ENCODE measurements at regions not wholly inside any gene's neighbourhood (a gene's known extent, or its start where the extent isn't known, plus 50 kb on each side); places are given as distances from the start of the nearest gene placed in this dataset.
A peak's percentile ranks its signal among the peaks of the same experiment; 100 is the strongest.

- Mint-ChIP-seq H3K4me1 (peaks cover 48% of the 10 kb centered on the region), H3K27ac (ENCODE audit: unreplicated experiment) (peak overlapping the region; percentile 9), H3K9me3 (peaks cover 3% of the 10 kb centered on the region), H3K4me3 (no peak overlapping the region), H3K36me3 (ENCODE audit: low read depth) (no peaks in the 10 kb centered on the region), H3K27me3 (ENCODE audit: low read depth) (no peaks in the 10 kb centered on the region)
- TF ChIP-seq CTCF (conservative IDR thresholded peaks at IDR 0.05) = no peak
- DNase-seq (ENCODE audit: low read depth, low spot score) = no peak
Measured at GRCh38 chr6:8181951-8182845, 79.8 kb upstream of the EEF1E1 start.

GRCh38 chr6:8181160-8181881 lies 79.0 kb upstream of the EEF1E1 start:
- Mint-ChIP-seq H3K27ac (ENCODE audit: unreplicated experiment) (no peak overlapping the region), H3K4me3 (no peak overlapping the region), H3K9me3 (peaks cover 3% of the 10 kb centered on the region), H3K4me1 (peaks cover 48% of the 10 kb centered on the region), H3K36me3 (ENCODE audit: low read depth) (no peaks in the 10 kb centered on the region), H3K27me3 (ENCODE audit: low read depth) (no peaks in the 10 kb centered on the region)
- DNase-seq (ENCODE audit: low read depth, low spot score) = no peak
- TF ChIP-seq CTCF (conservative IDR thresholded peaks at IDR 0.05) = no peak

- H3K9me3 Mint-ChIP-seq = peaks cover under 1% of the 10 kb centered on the region
- no peaks in the 10 kb centered on the region for H3K27me3 Mint-ChIP-seq (ENCODE audit: low read depth)
- H3K27ac Mint-ChIP-seq (ENCODE audit: unreplicated experiment) = no peak overlapping the region
- H3K4me1 Mint-ChIP-seq = peaks cover 48% of the 10 kb centered on the region
- H3K36me3 Mint-ChIP-seq (ENCODE audit: low read depth) = no peaks in the 10 kb centered on the region
- no peak for DNase-seq (ENCODE audit: low read depth, low spot score)
- no peak overlapping the region for H3K4me3 Mint-ChIP-seq
- no peak for TF ChIP-seq CTCF (conservative IDR thresholded peaks at IDR 0.05)
Measured at GRCh38 chr6:8180327-8181159, 78.2 kb upstream of the EEF1E1 start.

- DNase-seq (ENCODE audit: low read depth, low spot score) = no peak
- no peak for TF ChIP-seq CTCF (conservative IDR thresholded peaks at IDR 0.05)
- Mint-ChIP-seq H3K4me1 (peaks cover 33% of the 10 kb centered on the region), H3K9me3 (peaks cover 3% of the 10 kb centered on the region), H3K36me3 (ENCODE audit: low read depth) (no peaks in the 10 kb centered on the region), H3K4me3 (no peak overlapping the region), H3K27ac (ENCODE audit: unreplicated experiment) (no peak overlapping the region), H3K27me3 (ENCODE audit: low read depth) (no peaks in the 10 kb centered on the region)
Measured at GRCh38 chr6:8177721-8178120, 75.4 kb upstream of the EEF1E1 start.

- no peak for TF ChIP-seq CTCF (conservative IDR thresholded peaks at IDR 0.05)
- Mint-ChIP-seq H3K9me3 (peaks cover 3% of the 10 kb centered on the region), H3K27me3 (ENCODE audit: low read depth) (no peaks in the 10 kb centered on the region), H3K27ac (ENCODE audit: unreplicated experiment) (no peak overlapping the region), H3K4me3 (no peak overlapping the region), H3K4me1 (peaks cover 10% of the 10 kb centered on the region), H3K36me3 (ENCODE audit: low read depth) (no peaks in the 10 kb centered on the region)
- DNase-seq (ENCODE audit: low read depth, low spot score) = no peak
Measured at GRCh38 chr6:8175046-8175777, 72.9 kb upstream of the EEF1E1 start.
